SK-N-SH (cell line): ENCODE measurements at regions not wholly inside any gene's neighbourhood (a gene's known extent, or its start where the extent isn't known, plus 50 kb on each side); places are given as distances from the start of the nearest gene placed in this dataset.

ENCODE experiments used
- CTCF ChIA-PET: fragments of 300-600, 350-600 bp; formaldehyde crosslinking; extraction: SDS; loops from one replicate; lab custom pipeline; 2021; lab: Yijun Ruan, JAX
- POLR2A ChIA-PET: fragments of 350-600 bp; sonication (Branson Sonifier 250); formaldehyde crosslinking; extraction: SDS; loops from one replicate; lab custom pipeline; 2020; ENCODE audit warnings: antibody characterized with exemption, inconsistent platforms; lab: Yijun Ruan, JAX
- DNase-seq: peaks from one replicate; pipeline ENCODE4 v3.0.0; 2012
- H2AFZ ChIP-seq: fragments of 200-600 bp; sonication (generic); 2 replicates; pipeline ENCODE4 v1.8.1; 2016; ENCODE audit warnings: antibody characterized with exemption, mild to moderate bottlenecking, low read depth
- H3F3A ChIP-seq: fragments of 200-600 bp; sonication (generic); replicated peaks from 2 replicates; pipeline ENCODE3; 2016; ENCODE audit warnings: antibody characterized with exemption, mild to moderate bottlenecking; ENCODE audit not compliant: insufficient read depth
- H3K27ac ChIP-seq, 2 experiments: fragments of 200-500 bp in 1 of 2; fragments of 200-600 bp in 1 of 2; sonication (Bioruptor generic) in 1 of 2; sonication (generic), shearing (Covaris generic) in 1 of 2; 2 replicates each; pipeline versions ENCODE4 v1.5.1 to v1.6.1; 2014 to 2016; ENCODE audit warnings: low read depth in 2 of 2, inconsistent platforms in 1 of 2, low read length in 1 of 2, mild to moderate bottlenecking in 1 of 2, mixed read lengths in 1 of 2
- H3K27me3 ChIP-seq: fragments of 200-600 bp; sonication (generic), shearing (Covaris generic); 2 replicates; pipeline ENCODE4 v1.6.1; 2016; ENCODE audit warnings: mixed run types; ENCODE audit not compliant: insufficient read depth
- H3K36me3 ChIP-seq, 2 experiments: fragments of 200-500 bp in 1 of 2; fragments of 200-600 bp in 1 of 2; sonication (Bioruptor generic) in 1 of 2; sonication (generic) in 1 of 2; replicated peaks in 1 of 2; 2 replicates each; pipeline versions ENCODE3 to v1.5.1; 2014 to 2016; ENCODE audit warnings: low read length in 1 of 2, mild to moderate bottlenecking in 1 of 2; ENCODE audit not compliant: insufficient read depth in 2 of 2, control insufficient read depth in 1 of 2
- H3K4me1 ChIP-seq, 2 experiments: fragments of 200-500 bp in 1 of 2; fragments of 200-600 bp in 1 of 2; sonication (Bioruptor generic) in 1 of 2; sonication (generic), shearing (Covaris generic) in 1 of 2; 2 replicates each; pipeline versions ENCODE4 v1.5.1 to v1.6.1; 2014 to 2016; ENCODE audit warnings: low read depth in 1 of 2, low read length in 1 of 2, mixed run types in 1 of 2; ENCODE audit not compliant: insufficient read depth in 2 of 2, control insufficient read depth in 1 of 2
- H3K4me2 ChIP-seq: fragments of 200-600 bp; sonication (generic), shearing (Covaris generic); 2 replicates; pipeline ENCODE4 v1.6.1; 2017; ENCODE audit warnings: mixed run types
- H3K4me3 ChIP-seq, 2 experiments: fragments of 200-500 bp in 1 of 2; fragments of 200-600 bp in 1 of 2; sonication (Bioruptor generic) in 1 of 2; sonication (generic), shearing (Covaris generic) in 1 of 2; 2 replicates each; pipeline versions ENCODE4 v1.5.1 to v1.8.1; 2014 to 2016; ENCODE audit warnings: low read depth in 2 of 2, inconsistent platforms in 1 of 2, low read length in 1 of 2, mild to moderate bottlenecking in 1 of 2, mixed read lengths in 1 of 2, moderate library complexity in 1 of 2
- H3K79me2 ChIP-seq: fragments of 200-600 bp; sonication (generic); 2 replicates; pipeline ENCODE4 v1.8.1; 2017; ENCODE audit warnings: mild to moderate bottlenecking; ENCODE audit not compliant: insufficient read depth
- H3K9ac ChIP-seq: fragments of 200-600 bp; sonication (generic); 2 replicates; pipeline ENCODE4 v1.6.1; 2017; ENCODE audit warnings: mixed run types
- H3K9me2 ChIP-seq: fragments of 200-600 bp; sonication (generic); 2 replicates; pipeline ENCODE4 v1.6.1; 2017; ENCODE audit warnings: mixed run types
- H3K9me3 ChIP-seq: fragments of 200-600 bp; sonication (generic); 2 replicates; pipeline ENCODE4 v1.6.1; 2017; ENCODE audit warnings: mixed run types, mild to moderate bottlenecking, moderate library complexity
- H4K20me1 ChIP-seq: fragments of 200-600 bp; sonication (generic); 2 replicates; pipeline ENCODE4 v1.6.1; 2017; ENCODE audit warnings: mild to moderate bottlenecking, mixed run types; ENCODE audit not compliant: insufficient read depth
- CHD2 ChIP-seq: fragments of 150-350 bp; IDR thresholded peaks from 2 replicates; pipeline ENCODE4 v1.6.1; 2018; ENCODE audit warnings: low read length; ENCODE audit not compliant: partially characterized antibody
- GABPA ChIP-seq: IDR thresholded peaks from 2 replicates; pipeline ENCODE4 v1.4.0; 2012; ENCODE audit warnings: low read depth, mild to moderate bottlenecking
- GATA2 ChIP-seq: sonication (generic); formaldehyde crosslinking; IDR thresholded peaks from 2 replicates; pipeline ENCODE4 v1.5.0; 2020; ENCODE audit warnings: mild to moderate bottlenecking, missing genetic modification reagents
- JUND ChIP-seq: IDR thresholded peaks from 2 replicates; pipeline ENCODE4 v1.4.0; 2012
- MXI1 ChIP-seq: IDR thresholded peaks from 2 replicates; pipeline ENCODE4 v1.6.1; 2012; ENCODE audit warnings: mild to moderate bottlenecking, low read depth, low read length, improper control_type of control experiment
- NRF1 ChIP-seq: IDR thresholded peaks from 2 replicates; pipeline ENCODE4 v1.6.1; 2012; ENCODE audit warnings: low read depth, mild to moderate bottlenecking, low read length
- POLR2AphosphoS5 ChIP-seq: IDR thresholded peaks from 2 replicates; pipeline ENCODE4 v1.6.1; 2012; ENCODE audit warnings: low read depth, low read length
- RAD21 ChIP-seq: IDR thresholded peaks from 2 replicates; pipeline ENCODE4 v1.6.1; 2012; ENCODE audit warnings: mild to moderate bottlenecking, low read length
- SMC3 ChIP-seq: IDR thresholded peaks from 2 replicates; pipeline ENCODE4 v1.6.1; 2012; ENCODE audit warnings: low read depth, low read length, improper control_type of control experiment
- TAF1 ChIP-seq: IDR thresholded peaks from 2 replicates; pipeline ENCODE4 v1.6.1; 2012; ENCODE audit warnings: low read depth, mild to moderate bottlenecking, low read length, moderate library complexity, borderline replicate concordance
- ZBTB33 ChIP-seq: IDR thresholded peaks from 2 replicates; pipeline ENCODE4 v1.4.0; 2012; ENCODE audit warnings: low read depth, borderline replicate concordance
- WGBS: methylation state at CpG from one replicate; pipeline ENCODE4 v1.1.6; 2017; ENCODE audit warnings: low lambda C conversion rate; 5-methylcytosine and 5-hydroxymethylcytosine counted together
- TF ChIP-seq, protein P1 (sequence below): IDR thresholded peaks from 2 replicates; pipeline ENCODE4 v1.4.0; 2012; ENCODE audit warnings: low read depth, borderline replicate concordance
- TF ChIP-seq, protein P2 (sequence below): fragments of 150-350 bp; IDR thresholded peaks from 2 replicates; pipeline ENCODE4 v1.6.1; 2017; ENCODE audit warnings: antibody characterized with exemption, low read length, low read depth, borderline replicate concordance
- TF ChIP-seq, protein P3 (sequence below): fragments of 200-600 bp; sonication (generic); IDR thresholded peaks from 2 replicates; pipeline ENCODE4 v1.6.1; 2017; ENCODE audit warnings: antibody characterized with exemption, mild to moderate bottlenecking, moderate library complexity
- TF ChIP-seq, protein P4 (sequence below): IDR thresholded peaks from 2 replicates; pipeline ENCODE4 v1.4.0; 2012; ENCODE audit warnings: low read depth

DNA sequence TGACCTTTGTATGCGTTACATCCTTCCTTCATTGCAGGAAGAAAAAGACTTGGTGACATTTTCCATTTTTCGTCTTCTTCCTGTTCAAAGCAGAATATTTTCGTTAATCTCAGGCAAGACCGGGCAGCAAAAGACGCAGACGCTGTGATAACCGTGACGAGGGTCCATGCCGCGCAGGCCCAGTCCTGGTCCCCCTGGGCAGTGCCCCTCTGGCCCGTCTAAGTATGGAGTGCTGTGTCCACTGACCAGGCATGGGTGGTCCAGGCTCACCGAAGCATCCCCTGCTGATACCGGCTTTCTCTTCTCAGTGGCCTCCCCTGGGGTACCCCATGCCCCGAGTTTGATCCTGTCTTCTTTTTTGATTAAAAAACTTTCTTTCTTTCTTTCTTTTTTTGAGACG is 135.2 kb upstream of the ASB18 start:
- no peak overlapping the region for H3K9ac ChIP-seq
- H3K4me2 ChIP-seq, result no peak overlapping the region
- CTCF ChIA-PET, result no interaction called here
- WGBS, result 85% methylated on average over 14 of the region's 15 CpGs
- no peak for DNase-seq
- no peak overlapping the region for H3K27ac ChIP-seq
- no peaks in the 10 kb centered on the region for H3F3A ChIP-seq
- no peaks in the 10 kb centered on the region for H3K79me2 ChIP-seq
- H3K36me3 ChIP-seq, result no peaks in the 10 kb centered on the region
- TF ChIP-seq TAF1 (no peak), ZBTB33 (no peak), POLR2AphosphoS5 (no peak), GABPA (no peak), RAD21 (no peak), GATA2 (CRISPR knock-in tag) (no peak), NRF1 (no peak), SMC3 (no peak), MXI1 (no peak), JUND (no peak), CHD2 (no peak)
- TF ChIP-seq, protein P1, sequence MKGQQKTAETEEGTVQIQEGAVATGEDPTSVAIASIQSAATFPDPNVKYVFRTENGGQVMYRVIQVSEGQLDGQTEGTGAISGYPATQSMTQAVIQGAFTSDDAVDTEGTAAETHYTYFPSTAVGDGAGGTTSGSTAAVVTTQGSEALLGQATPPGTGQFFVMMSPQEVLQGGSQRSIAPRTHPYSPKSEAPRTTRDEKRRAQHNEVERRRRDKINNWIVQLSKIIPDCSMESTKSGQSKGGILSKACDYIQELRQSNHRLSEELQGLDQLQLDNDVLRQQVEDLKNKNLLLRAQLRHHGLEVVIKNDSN, result no peak
- TF ChIP-seq, protein P2, sequence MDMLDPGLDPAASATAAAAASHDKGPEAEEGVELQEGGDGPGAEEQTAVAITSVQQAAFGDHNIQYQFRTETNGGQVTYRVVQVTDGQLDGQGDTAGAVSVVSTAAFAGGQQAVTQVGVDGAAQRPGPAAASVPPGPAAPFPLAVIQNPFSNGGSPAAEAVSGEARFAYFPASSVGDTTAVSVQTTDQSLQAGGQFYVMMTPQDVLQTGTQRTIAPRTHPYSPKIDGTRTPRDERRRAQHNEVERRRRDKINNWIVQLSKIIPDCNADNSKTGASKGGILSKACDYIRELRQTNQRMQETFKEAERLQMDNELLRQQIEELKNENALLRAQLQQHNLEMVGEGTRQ, result no peak
- TF ChIP-seq, protein P3, sequence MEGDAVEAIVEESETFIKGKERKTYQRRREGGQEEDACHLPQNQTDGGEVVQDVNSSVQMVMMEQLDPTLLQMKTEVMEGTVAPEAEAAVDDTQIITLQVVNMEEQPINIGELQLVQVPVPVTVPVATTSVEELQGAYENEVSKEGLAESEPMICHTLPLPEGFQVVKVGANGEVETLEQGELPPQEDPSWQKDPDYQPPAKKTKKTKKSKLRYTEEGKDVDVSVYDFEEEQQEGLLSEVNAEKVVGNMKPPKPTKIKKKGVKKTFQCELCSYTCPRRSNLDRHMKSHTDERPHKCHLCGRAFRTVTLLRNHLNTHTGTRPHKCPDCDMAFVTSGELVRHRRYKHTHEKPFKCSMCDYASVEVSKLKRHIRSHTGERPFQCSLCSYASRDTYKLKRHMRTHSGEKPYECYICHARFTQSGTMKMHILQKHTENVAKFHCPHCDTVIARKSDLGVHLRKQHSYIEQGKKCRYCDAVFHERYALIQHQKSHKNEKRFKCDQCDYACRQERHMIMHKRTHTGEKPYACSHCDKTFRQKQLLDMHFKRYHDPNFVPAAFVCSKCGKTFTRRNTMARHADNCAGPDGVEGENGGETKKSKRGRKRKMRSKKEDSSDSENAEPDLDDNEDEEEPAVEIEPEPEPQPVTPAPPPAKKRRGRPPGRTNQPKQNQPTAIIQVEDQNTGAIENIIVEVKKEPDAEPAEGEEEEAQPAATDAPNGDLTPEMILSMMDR, result no peak
- TF ChIP-seq, protein P4, sequence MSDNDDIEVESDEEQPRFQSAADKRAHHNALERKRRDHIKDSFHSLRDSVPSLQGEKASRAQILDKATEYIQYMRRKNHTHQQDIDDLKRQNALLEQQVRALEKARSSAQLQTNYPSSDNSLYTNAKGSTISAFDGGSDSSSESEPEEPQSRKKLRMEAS, result no peak
- TF ChIP-seq, all 33 proteins: peak for 0
- no peaks in the 10 kb centered on the region for H3K9me3 ChIP-seq
- no peaks in the 10 kb centered on the region for H3K27me3 ChIP-seq
- no peak overlapping the region for H3K4me3 ChIP-seq
- H4K20me1 ChIP-seq, result no peaks in the 10 kb centered on the region
- no peak overlapping the region for H2AFZ ChIP-seq
- no peaks in the 10 kb centered on the region for H3K4me1 ChIP-seq
- no peaks in the 10 kb centered on the region for H3K9me2 ChIP-seq
- POLR2A ChIA-PET, result no interaction called here
